GM18867 (cell line): ENCODE measurements at regions not wholly inside any gene's neighbourhood (a gene's known extent, or its start where the extent isn't known, plus 50 kb on each side); places are given as distances from the start of the nearest gene placed in this dataset.
"Not testable (repeated sequence)": the region's sequence is repeated elsewhere in the genome, so short reads cannot be mapped to it uniquely, and the experiment has no call there.

Source experiments
- ATAC-seq: cut with Tn5 transposase; IDR thresholded peaks from one replicate; pipeline ENCODE4 v1.9.1; 2021; ENCODE audit warnings: mild to moderate bottlenecking, moderate library complexity; ENCODE audit not compliant: unreplicated experiment

GRCh38 chrX:112368371-112368770 is 285.8 kb upstream of the TRPC5 start:
- ATAC-seq: no peak

GRCh38 chrX:112367065-112367464 is 284.5 kb upstream of the TRPC5 start:
- ATAC-seq: no peak

- ATAC-seq: no peak
Observed at GRCh38 chrX:112359906-112360305, 277.3 kb upstream of the TRPC5 start.

- ATAC-seq: no peak
Observed at GRCh38 chrX:112355931-112356330, 273.4 kb upstream of the TRPC5 start.

GRCh38 chrX:112341598-112341997 is 259.0 kb upstream of the TRPC5 start:
- ATAC-seq: no peak

- no peak for ATAC-seq
Observed at GRCh38 chrX:112313201-112313600, 230.6 kb upstream of the TRPC5 start.

- no peak for ATAC-seq
Observed at GRCh38 chrX:112306027-112306426, 223.5 kb upstream of the TRPC5 start.

GRCh38 chrX:112279940-112280339 is 197.4 kb upstream of the TRPC5 start:
- no peak for ATAC-seq

GRCh38 chrX:112270991-112271390 is 188.4 kb upstream of the TRPC5 start:
- no peak for ATAC-seq

- no peak for ATAC-seq
Observed at GRCh38 chrX:112266136-112266535, 183.6 kb upstream of the TRPC5 start.

- ATAC-seq: no peak
Observed at GRCh38 chrX:112259375-112259774, 176.8 kb upstream of the TRPC5 start.

- ATAC-seq: no peak
Observed at GRCh38 chrX:112254896-112255295, 172.3 kb upstream of the TRPC5 start.

- no peak for ATAC-seq
Observed at GRCh38 chrX:112247714-112248113, 165.1 kb upstream of the TRPC5 start.

- no peak for ATAC-seq
Observed at GRCh38 chrX:112235547-112235946, 153.0 kb upstream of the TRPC5 start.

- no peak for ATAC-seq
Observed at GRCh38 chrX:112233164-112233563, 150.6 kb upstream of the TRPC5 start.

- not testable (repeated sequence) for ATAC-seq
Observed at GRCh38 chrX:112226795-112227194, 144.2 kb upstream of the TRPC5 start.

GRCh38 chrX:112223391-112223790 is 140.8 kb upstream of the TRPC5 start:
- ATAC-seq: no peak

- ATAC-seq: no peak
Observed at GRCh38 chrX:112218388-112218787, 135.8 kb upstream of the TRPC5 start.

GRCh38 chrX:112211459-112211858 is 128.9 kb upstream of the TRPC5 start:
- ATAC-seq: peak; percentile 76

GRCh38 chrX:112197840-112198239 is 115.3 kb upstream of the TRPC5 start:
- ATAC-seq: no peak

- ATAC-seq: no peak
Observed at GRCh38 chrX:112190646-112191045, 108.1 kb upstream of the TRPC5 start.

GRCh38 chrX:112181361-112181760 is 98.8 kb upstream of the TRPC5 start:
- ATAC-seq: not testable (repeated sequence)

- ATAC-seq: peak; percentile 82
Observed at GRCh38 chrX:112164420-112164819, 81.8 kb upstream of the TRPC5 start.

GRCh38 chrX:112163906-112164305 is 81.3 kb upstream of the TRPC5 start:
- no peak for ATAC-seq
